SIG-M5 treated with dmso at 0.1 percent for 504 hours (cell line): ENCODE measurements at regions not wholly inside any gene's neighbourhood (a gene's known extent, or its start where the extent isn't known, plus 50 kb on each side); places are given as distances from the start of the nearest gene placed in this dataset.
"Not testable (repeated sequence)": the region's sequence is repeated elsewhere in the genome, so short reads cannot be mapped to it uniquely, and the experiment has no call there.

Source experiments
- DNase-seq: peaks from one replicate; lab custom pipeline; 2025; ENCODE audit not compliant: unreplicated experiment; lab: John Stamatoyannopoulos, UW

DNA sequence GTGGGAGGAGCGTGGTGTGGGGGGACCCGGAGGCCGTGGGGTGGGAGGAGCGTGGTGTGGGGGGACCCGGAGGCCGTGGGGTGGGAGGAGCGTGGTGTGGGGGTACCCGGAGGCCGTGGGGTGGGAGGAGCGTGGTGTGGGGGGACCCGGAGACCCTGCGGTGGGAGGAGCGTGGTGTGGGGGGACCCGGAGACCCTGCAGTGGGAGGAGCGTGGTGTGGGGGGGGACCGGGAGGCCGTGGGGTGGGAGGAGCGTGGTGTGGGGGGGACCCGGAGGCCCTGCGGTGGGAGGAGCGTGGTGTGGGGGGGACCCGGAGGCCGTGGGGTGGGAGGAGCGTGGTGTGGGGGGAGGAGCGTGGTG, 203.5 kb downstream of the DLL1 start:
- DNase-seq, result not testable (repeated sequence)

DNA sequence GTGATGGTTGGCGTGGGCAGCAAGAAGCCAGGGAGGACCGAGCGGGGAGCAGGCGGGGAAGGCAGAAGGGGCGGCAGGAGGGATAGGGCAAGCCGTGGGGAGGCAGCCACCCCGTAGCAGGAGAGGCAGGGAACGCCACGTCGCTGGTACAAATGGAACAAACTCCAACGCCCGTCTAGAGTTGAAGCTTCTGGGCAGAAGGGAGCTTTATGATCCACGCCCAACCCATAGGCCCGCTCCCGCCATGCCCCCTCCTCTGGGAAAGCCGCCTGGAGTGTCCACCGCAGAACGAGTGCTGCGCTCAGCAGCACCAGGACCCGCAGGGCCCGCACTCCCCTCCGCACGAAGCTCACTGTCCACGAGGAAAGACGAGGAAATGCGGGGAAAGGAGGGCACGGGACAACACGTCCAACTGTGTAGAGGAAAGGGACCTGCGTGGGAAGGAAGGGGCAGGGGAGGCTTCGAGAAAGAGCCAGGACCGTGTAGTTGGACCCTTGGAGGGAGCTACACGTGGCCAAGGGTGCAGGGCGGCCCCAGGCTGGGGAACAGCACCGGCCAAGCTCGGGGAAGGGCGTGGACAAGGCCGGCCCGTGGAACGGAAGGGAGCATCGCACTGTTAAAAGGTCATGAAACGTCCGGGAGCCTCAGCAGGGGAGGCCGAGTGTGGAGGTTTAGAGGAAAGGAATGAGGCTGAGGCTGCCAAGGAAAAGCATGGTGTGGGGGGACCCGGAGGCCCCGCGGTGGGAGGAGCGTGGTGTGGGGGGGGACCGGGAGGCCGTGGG, 204.0 kb downstream of the DLL1 start:
- no peak for DNase-seq

DNA sequence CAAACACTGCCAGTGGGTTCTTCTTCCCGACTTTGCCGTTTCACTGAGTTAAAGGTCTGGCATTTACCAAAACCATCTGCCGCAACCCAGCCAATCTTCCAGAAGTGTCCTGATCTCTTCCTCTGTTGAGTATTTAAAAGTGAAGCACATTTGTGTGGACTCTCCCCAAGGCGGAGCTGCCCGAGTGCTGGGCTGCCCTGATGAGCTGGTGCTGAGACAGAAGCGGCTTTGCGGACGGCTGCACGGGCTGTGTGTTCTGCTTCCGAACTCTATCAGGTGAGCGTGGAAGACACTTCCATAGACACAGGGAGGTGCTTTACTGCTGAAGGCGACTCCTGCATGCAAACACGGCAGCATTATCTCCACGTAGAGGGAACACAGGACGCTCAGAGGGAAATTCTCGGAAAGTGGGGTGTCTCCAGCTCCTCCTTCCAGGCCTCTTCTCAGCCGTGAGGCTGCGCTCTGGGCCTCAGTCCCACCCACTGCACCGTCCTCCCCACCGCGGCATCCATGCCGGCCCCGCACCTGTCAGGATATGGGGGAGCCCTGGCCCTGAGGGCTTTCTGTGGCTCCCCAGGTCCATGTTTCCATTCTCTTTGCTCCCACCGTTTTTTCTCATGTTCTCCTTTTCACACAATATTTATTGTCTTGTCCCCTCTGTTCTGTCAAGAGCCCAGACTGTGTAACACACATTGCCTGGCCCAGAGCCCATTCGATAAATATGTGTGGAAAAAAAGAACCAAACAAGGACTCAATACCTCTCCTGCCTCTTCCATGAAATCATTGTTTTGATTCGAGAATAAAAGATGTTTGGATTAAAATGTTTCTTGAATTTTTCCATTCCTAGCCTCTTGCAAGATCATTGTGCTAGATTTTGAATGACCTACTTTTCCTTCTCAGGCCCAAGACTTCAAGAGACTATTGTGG, 205.1 kb downstream of the DLL1 start:
- no peak for DNase-seq

DNA sequence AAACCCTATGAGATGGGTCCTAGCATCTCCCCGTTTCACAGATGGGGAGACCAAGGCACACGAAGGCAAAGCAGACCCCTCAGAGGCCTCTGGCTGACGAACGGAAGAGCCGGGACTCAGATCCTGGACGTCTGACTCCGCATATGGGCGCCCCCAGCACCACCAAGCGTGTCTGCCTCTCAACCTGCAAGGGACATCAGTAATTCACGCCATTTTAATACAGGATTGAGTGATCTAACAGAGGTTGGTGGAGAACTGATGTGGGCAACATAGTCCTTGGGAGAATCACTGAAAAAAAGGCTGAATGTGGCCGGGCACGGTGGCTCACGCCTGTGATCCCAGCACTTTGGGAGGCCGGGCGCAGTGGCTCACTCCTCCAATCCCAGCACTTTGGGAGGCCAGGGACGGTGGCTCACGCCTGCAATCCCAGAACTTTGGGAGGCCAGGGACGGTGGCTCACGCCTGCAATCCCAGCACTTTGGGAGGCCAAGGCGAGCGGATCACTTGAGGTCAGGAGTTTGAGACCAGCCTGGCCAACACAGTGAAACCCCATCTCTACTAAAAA, 206.6 kb downstream of the DLL1 start:
- no peak for DNase-seq

DNA sequence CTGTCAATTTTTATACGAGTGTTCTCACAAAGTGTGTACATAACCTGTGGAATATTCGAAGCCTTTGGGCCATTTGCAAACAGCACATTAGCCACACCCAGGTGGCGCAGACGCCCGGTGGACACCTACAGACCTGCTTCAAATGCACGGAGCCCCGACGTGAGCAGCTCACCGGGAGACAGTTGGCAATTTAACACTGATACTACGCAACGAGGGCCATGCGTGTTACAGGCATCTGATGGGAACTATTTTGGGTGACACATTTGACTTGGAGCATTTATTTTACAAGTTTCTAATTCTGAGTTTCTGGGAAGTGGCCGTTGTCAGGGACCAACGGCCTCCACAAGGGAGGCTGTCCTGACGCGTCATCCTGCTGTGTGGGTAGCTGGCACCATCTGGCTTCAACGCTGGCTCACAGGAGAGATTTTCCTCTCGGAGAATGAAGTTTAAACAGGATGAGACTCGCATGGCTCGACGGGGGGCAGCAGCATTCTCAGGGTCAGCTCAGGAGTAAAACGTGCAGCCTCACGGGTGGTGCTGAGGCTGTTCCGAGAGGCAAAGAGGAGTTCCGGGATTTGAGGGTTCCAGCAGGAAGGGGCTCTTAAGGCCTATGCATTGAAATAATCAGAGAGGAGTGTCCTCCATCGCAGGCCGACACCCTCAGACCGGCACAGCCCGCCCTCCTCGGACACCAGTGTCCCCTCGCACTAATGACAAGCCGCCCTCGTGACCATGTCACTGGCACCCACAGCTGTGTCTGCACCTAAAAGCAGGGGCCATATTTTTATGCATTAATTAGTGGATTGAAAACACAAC, 207.4 kb downstream of the DLL1 start:
- no peak for DNase-seq

DNA sequence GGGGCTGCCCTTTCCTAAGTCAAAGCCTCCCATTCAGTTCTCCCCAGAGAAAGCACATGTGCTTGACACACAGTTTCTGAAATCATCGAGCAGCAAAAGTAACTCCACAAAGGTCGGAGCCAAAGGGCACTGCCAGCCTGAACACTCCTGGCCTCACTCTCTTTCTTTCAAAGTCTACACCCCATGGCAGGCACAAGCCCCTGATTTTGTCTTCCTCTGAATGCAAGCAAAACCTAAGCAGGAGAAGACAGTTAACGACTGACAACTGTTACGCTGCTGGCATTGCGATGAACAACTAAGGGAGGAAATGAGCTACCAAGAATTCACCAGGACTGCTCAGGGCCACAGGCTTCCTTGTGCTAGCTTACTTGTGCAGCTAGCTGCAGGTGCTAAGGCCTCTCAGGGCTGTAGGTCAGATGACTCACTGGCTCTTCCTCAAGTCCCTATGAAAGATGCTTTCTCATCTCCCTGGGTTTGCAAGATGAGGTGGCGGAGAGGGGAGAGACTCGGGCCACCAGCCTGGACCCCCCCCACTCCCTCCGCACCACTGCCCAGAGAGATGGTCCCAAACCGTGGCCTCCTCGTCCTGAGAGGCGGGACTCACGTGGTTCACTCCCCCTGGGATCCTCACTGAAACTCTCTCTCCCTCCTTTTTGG, 208.2 kb downstream of the DLL1 start:
- no peak for DNase-seq

DNA sequence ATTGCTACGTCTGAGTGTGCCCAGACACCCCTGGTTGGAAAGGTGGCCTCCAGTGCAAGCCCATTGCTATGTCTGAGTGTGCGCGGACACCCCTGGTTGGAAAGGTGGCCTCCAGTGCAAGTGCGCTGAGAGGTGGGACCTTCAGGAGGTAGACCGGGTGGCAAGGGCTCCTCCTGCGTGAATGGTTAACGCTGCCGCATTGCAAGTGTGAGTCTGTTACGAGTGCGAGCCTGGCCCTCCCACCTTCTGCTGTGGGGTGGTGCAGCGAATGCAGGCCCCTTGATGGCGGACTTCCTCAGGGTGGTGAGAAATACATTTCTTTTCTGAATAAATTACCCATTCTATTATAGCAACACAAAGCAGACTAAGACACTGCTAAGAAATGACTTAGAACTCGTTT, 208.8 kb downstream of the DLL1 start:
- DNase-seq, result no peak

DNA sequence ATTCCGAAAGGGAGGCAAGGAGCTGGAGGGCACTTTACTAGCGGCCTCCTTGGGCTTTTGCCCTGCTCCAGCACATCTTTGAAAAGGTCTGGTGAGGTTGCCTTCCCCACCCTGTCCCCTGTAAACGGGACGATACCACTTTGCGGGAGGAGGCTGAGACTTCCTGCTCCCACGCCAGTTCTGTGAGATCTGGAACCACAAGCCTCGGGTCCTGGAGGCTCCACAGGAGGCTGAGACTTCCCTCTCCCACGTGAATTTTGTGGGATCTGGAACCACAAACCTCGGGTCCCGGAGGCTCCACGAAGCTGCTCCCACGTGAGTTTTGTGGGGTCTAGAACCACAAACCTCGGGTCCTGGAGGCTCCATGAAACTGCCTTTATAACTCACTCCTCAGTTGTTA, 209.3 kb downstream of the DLL1 start:
- DNase-seq, result no peak

DNA sequence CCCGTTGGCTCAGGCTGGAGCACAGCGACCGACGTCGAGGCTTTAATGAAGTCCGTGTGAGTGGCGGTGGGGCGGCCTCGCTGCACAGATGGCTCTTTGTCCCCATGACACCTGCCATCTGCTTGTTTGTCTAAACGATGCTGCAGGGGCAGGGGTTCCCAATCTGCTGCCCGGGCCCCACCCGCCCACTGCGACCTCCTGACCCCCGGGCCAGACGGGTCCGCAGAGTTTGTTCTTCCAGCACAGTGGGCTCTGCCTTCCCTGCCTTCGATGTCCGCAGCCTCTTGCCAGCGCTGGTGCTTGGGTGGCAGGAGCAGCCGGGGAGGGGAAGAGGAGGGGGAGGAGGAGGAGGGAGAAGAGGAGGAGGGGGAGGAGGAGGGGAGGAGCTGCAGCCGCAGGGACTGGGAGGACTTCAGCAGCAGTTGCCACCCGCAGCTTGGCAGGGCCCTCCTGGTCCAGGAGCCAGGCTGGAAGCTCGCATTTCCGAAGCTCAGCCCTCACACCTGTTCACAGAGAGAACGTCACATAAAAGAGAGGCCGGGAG, 210.0 kb downstream of the DLL1 start:
- DNase-seq, result no peak

DNA sequence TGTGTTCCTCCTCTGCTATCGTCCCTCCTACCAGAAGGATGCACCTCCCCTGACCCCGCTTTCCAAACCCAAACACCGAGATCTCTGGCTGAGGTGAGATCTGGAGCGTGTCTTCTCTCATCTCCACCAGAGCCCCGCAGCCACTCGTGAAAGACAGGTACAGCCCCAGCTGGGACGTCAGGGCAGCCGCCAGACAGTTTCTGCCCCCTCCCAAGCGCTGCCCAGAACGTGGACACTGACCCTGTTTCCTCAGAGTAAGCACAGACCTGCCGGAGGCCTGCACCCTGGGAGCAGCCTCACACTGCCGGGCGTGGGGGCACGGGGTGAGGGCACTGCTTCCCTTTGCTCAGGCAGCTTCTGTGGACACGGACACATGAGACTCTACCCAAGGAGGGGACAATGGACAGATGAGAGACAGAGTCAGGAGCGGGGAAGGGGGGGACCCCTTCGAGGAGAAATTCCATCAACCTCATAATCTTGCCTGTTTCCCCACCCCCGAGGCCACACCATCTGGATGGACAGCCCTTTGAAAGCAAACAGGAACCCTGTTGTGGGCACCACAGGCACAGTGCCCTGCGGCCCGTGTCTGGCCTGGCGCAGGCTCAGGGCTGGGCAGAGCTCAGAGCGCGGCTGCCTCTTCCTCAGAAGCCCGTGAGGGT, 210.6 kb downstream of the DLL1 start:
- no peak for DNase-seq

DNA sequence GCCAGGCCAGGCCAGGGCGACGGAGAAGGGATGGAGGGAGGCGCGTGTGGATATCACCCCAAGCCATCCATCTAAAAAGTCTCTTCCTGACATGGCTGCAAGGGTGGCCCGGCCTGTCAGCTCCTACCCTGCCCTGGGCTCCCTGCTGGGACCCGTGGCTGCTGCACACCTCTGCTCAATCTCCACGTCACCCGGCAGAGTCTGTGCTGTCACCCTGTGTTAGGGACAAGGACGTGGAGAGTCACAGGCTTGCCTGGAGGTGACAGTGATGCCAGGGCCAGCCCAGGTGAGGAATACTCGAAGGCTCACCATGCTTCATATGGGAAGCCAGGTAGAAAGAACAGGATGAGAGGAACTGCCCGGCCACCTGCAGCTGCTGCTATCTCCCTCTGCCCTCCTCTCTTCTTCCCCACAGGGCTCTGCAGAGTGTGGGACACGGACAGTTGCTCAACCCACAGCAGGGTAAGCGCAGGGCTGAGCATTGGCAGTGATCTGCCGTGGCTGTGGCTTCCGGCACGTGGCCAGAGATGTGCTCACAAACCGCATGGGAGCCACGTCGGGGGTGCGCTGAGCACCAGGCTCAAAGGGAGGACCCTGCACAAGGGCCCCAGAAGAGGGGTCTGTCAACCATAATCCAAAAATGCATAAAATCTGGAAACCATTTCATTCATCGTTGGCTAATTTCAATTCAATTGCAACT, 214.3 kb downstream of the DLL1 start:
- no peak for DNase-seq

DNA sequence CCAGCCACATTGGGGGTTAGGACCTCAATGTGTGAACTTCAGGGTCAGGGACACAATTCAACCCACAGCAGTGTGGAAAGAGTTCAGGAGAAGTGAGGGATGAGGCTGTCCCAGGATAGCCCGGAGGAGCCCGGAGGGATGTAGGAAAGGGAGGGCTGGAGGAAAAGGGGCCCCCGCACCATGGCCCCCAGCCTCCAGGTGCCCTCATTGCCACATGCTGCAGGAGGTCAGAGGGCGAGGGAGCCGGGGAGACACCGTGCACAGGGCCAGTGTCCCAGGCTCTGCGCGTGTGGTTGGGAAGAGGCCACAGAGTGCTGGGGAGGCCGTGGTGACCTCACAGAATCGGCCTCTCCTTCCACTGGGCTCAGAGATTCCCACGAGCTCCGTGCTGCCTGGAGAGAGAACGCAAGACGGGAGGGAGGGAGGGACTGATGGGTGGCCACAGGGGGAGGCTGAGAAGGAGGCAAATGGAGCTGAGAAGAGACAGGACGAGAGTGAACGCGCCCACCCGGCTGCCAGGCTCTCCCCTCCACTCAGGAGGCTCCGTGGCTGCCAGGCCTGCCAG, 215.1 kb downstream of the DLL1 start:
- DNase-seq, result no peak

DNA sequence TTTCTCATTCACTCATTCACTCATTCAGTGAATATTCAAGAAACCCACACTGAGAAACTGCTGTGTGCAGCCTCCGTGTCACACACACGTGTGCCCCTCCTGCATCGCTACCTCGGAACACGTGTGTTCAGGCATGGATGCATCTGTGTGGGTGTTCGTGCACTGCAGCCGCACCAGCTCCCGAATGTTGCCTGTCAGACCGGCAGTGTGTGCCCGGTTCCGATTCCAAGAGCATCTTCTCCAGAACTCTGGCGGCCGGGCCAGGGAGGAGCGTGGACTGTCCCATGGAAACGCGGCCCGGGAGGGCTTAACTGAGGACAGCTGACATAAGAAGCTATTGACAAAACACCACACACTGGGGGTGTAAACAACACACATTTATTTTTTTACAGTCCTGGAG, 216.0 kb downstream of the DLL1 start:
- DNase-seq, result no peak

DNA sequence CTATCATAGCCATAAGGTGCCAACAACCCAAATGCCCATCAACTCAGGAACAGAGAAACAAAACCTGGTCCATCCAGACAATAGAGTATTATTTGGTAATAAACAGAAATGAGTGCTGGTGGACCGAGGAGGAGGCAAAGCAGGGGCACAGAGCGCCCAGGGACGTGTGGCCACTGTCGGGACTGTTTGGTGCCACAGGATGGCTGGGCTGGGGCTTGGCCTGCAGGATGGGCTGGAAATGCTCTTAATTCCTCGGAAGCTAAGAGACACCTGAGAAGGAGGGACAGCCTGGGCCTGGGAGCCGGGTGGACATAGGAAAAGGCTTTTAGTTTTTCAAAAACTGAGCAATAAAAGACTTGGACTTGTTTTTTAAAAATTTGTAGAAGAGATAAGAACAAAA, 216.4 kb downstream of the DLL1 start:
- DNase-seq, result no peak

DNA sequence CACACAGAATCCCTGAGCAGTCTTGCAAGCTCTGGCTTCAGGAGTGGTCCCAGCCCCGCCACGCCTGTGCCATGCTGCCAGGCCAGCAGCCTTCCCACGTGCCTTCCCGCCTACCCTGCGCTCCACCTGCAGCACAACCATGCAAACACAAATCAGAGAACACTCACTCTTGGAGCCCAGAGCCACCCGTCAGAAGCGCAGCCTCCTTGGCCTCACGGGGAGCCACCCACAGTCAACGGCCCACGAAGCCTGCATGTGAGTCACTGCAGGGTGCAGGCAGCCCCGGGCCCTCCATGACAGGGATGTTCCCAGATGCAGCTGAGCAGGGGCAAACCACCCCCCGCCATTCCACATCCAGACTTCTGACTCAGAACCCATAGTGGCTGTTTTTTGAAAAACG, 217.0 kb downstream of the DLL1 start:
- no peak for DNase-seq

DNA sequence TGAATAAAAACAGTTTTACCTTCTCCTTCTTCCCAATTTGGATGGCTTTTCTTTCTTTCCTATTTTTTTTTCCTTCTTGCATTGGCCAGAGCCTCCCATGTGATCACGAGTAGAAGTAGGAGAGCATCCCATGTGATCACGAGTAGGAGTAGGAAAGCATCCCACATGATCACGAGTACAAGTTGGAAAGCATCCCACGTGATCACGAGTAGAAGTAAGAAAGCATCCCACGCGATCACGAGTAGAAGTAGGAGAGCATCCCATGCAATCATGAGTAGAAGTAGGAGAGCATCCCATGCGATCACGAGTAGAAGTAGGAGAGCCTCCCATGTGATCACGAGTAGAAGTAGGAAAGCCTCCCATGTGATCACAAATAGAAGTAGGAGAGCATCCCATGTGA, 218.6 kb downstream of the DLL1 start:
- DNase-seq, result no peak

DNA sequence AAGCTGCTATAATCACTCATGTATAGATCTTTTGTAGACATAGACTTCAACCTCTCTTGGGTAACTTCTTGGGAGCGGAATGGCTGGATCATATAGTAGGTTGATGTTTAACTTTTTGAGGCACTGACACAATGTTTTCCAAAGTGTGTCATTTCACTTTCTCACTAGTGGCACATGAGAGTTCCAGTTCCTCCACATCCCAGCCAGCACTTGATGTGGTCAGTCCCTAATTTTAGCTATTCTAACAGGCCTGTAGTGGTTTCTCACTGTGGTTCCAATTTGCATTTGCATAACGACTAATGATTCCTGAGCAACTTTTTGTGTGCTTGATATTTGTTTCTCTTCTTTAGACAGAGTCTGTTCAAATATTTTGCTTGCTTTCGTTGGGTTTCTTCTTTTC, 221.3 kb downstream of the DLL1 start:
- no peak for DNase-seq

DNA sequence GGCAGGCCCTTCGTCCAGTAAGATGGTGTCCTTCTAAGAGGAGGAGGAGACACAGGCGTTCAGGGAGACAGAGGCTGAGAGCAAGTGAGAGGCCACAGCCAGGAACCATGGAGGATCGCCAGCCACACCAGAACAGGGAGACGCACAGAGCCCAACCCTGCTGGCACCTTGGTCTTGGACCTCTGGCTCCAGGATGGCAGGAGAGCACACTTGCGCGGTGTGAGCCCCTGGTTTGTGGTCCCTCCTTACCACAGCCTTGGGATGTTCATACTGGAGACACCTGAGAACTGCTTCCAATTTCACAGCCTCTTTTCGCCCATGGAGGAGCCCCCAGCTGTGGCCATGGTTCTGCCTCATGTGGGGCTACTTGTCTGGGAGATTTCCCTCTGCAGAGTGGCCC, 222.4 kb downstream of the DLL1 start:
- no peak for DNase-seq

DNA sequence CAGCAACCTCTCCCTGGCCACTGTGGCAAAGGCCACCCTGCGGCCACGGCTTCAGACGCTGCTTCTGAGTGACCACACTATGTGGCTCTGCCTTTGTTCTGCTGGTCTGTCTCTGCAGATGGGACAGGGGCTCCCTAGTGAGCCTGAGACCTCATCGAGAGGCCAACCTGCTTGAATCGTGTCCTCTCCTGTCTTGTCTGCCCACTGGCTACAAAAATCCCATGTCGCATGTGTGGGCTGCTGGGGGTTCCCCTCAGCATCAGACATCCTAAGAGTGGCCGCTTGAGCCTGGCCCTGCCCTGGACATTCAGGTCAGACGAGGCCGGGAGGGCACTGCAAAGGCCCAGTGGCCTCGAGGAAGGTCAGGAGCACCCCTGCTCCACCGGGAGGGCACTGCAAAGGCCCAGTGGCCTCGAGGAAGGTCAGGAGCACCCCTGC, 222.9 kb downstream of the DLL1 start:
- DNase-seq, result no peak
